Frontal cortex (tissue), 3 donors: ENCODE measurements at regions not wholly inside any gene's neighbourhood (a gene's known extent, or its start where the extent isn't known, plus 50 kb on each side); places are given as distances from the start of the nearest gene placed in this dataset.

Experiments used
- DNase-seq, 2 donors: peaks; one replicate each; pipeline ENCODE4 v3.0.0; 2012; ENCODE audit warnings: low spot score in 2 of 2
- FAIRE-seq: peaks from 2 replicates; lab custom pipeline; 2012; peaks lifted over from hg19 to GRCh38; lab: Jason Lieb, UNC
- donor health status: control.
- donor health status: control.
- donor health status: control.

DNA sequence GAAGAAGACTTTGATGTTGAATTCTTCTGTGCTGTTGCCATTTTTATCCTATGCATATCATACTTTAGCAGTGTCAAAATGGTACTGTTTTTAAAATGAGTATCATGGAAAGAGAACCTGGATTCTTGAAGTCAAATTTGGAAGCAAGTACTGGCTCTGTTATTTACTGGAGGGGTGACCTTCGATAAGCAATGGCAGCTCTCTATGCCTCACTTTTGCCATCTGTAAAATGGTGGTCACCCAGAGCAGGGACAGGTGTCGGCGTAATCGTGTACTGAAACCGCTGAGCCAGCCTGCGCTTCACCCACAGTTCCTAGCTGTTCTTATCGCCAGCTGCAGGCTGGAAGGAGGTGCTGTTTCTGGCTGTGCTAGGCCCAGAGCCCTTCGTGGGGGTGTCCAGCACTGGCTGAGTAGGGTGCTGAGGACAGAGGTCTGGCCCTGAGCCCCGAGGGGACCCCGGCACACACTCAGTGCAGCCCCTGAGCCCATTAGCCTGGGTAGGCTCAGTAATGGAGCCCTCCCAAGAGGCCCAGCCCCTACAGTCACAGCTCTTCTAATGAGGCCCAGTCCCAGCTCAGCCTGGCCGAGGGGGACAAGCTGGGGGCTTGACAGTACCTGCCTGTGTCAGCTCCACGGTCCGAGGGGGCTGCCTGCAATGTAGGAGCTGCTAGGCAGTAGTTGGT is 183.5 kb downstream of the PHETA1 start:
- DNase-seq (no peak), FAIRE-seq (no peak)

DNA sequence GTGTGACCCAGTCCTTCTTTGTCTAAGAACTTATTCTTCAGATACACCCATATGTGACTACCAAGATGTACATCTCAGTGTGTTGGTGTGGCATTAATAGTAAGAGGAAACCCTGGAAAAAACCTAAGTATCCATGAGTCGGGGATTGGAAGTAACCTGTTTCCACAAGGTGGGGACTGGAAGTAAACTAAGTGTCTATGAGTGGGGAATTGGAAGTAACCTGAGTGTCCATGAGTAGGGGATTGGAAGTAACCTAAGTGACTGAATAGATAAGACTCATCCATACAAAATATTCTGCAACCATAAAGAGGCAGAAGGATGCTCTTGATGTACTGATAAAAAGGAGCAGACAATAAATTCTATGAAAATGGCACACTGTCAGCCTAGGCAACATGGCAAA is 184.7 kb downstream of the PHETA1 start:
- FAIRE-seq (no peak), DNase-seq (no peak)

DNA sequence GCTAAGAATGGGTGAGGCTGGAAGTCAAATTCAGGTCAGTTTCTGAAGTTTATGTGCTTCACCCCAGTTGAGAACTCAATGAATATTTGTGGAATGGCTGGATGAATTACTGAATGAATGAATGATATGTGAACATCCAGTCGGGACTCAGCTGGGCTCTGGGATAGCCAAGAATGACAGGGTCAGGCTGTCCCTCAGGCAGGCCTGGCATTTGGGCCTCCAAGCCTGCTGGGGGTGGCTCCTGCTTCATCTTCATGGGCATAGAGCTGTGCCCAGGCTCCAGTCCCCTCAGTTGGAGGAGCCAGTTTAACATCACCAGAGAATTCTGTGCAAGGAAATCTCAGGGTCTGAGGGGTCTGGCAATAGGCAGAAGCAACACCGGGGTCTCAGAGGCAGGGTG is 185.8 kb downstream of the PHETA1 start:
- DNase-seq (no peak), FAIRE-seq (no peak)

DNA sequence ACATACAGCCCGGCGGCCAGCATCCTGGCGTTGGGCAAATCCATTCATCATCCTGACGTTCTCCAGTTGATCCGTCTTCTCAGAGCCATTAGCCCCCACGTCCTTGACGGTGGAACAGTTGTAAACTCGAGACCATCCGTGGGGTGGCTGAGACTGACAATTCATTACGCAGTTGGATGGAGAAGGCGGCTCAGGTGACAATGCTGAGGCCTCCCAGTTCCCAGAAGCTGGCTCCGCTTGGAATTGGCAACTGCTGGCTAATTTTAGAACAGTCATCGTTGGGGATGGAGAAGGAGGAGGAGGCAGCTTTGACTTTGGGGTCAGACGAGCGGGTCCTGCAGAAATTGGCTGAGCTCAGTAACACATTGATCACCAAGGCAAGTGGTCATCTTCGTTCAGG is 186.5 kb downstream of the PHETA1 start:
- no peak for FAIRE-seq
- no peak for DNase-seq

DNA sequence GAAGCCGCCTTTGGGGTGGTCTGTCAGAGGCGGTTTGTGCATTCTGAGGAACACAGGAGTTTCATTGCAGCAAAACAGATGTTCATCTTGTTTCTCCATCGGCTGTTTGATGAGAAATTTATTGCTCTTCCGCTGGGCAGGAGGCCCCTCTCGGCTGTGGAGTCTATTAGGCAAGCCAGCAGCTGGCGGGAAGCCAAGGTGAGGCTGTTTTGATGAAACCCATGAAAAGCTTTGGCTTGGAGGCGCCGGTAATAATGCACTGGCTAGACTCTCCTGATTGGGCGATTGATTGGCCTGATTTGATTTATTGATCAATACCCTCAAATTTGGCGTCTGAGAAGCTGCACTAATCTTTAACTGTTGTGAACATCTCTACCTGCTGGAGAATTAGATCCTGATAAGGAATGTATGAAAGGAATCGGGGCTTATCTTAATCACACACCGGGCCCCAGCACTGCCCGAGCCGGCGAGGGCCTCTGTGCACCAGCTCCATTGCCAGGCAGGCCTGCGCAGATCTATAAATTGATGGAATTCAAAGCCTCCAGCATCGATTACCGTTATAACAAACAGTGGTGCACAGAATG is 187.7 kb downstream of the PHETA1 start:
- no peak for FAIRE-seq

DNA sequence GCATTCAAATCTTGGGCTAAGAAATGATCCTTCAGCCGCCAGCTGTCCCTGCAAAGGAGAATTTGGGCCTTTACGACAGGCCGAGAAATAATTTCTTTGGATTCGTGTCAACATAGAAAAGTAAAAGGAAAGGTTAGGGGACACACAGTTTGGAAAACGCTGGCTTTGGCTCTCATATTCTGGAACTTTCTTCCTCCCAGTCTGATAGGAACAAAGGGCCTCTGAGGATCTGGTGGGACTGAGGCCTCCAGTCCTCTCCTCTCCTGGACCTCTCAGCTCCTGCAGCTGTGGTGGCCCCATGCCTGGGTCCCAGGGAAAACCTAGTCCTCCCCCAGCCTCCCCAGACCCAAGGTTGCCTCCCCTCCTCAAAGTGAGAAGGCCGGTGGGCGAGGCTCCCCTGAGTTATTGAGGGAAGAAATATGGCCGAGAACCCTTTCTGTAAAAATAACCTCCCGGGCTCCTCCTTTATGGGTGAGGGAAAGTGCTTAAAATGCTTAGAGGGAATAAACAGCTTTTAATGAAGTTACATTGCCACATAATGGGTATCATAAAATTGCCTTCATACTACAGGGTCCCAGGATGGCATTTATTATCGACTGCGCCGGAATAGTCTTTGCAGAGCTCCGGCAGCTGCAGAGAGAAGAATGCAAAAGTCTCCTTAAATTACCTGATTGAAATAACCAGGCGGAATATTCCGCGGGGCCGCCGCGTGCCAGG is 188.3 kb downstream of the PHETA1 start:
- no peak for DNase-seq
- FAIRE-seq = no peak

More for the DNA sequence above, 187.7 kb downstream of the PHETA1 start:
- peak in 1 of 2 donors; percentile 35 for DNase-seq

DNA sequence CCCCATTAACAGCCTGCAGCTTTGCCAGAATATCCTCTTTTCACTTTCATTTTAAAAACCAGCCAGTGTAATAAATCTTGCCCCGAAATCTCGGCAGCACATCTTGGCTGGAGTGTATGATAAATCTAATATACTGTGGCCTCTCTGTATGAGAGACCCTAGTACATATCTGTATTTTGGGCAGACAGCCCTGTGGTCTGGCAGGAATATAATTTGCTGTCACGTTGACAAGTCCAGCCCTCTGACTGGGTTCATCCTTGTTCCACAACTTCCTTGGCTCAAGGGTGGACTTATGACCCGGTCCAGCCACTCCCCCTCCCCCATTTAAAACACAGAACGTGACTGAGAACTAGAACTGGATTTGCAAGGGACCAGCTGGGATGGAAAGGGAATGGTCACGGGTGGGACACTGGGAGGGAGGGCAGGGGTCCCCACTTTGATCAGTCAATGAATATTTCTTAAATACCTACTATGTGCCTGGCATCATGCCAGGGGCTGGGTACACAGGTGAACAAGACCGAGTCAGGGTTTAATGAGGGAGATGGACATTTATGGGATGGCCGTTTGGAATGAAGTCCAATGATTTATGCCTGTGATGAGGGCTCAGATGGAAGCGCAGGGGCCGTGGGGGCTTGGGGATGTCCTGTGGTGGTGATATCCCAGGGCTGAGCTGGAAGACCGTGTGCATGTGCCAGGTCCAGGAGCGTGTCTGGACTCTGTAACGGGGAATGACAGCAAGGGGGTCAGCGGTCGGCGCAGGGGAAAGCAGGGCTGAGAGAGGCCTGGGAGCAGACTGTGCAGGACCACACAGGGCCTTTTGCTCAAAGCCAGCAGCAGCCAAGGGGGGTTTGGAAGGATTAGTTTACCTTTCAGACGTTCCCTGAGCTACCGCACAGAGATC is 190.5 kb downstream of the PHETA1 start:
- FAIRE-seq (no peak), DNase-seq (no peak)

DNA sequence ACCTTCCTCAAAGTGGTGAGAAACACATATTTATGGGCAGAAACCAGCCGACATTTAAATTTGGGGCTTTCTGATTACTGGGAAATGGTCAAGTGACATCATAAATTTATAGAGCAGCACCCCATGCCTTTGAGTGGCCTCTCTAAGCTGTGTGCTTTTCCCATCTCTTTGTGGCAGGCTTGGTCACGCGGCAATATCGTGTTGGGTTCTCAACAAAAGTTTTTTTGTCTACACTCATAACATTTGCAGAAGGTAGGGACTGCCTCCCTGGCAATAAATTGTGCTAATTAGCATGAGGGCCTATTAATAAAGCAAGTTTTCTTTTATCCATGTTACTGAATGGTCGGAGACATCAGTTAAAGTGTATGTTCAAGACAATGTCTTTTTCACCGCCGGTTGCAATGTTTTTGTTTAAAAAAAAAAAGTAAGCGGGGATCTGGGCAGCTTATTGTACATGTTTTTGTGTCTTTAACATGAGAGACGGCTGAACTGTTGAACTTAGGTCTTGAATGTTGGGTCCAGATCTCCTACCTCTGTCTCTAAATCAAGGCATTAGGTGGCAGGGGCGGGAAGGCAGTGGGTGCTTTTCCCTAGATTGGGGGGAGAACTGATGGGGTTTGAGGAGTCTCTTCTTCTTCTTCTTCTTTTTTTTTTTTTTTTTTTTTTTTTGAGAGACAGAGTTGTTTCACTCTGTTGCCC is 193.3 kb downstream of the PHETA1 start:
- FAIRE-seq (no peak), DNase-seq (no peak)

DNA sequence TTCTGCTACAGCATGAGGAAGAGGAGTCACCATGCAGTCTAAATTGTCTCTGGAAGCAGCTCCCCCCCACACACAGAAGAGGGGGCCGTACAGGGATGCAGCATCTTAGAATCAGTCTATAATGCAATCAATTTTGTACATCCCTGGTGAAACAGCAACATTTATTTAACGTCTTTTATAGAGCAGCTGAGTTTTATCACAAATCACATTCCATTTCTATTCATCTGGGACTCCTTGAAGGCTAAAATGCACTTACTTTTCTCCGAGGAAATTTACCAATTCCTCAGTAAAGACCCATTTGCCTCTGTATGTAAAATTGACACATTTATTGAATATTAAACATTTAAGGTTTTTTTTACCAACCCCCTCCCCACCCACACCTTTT is 193.9 kb downstream of the PHETA1 start:
- no peak for FAIRE-seq
- no peak for DNase-seq

DNA sequence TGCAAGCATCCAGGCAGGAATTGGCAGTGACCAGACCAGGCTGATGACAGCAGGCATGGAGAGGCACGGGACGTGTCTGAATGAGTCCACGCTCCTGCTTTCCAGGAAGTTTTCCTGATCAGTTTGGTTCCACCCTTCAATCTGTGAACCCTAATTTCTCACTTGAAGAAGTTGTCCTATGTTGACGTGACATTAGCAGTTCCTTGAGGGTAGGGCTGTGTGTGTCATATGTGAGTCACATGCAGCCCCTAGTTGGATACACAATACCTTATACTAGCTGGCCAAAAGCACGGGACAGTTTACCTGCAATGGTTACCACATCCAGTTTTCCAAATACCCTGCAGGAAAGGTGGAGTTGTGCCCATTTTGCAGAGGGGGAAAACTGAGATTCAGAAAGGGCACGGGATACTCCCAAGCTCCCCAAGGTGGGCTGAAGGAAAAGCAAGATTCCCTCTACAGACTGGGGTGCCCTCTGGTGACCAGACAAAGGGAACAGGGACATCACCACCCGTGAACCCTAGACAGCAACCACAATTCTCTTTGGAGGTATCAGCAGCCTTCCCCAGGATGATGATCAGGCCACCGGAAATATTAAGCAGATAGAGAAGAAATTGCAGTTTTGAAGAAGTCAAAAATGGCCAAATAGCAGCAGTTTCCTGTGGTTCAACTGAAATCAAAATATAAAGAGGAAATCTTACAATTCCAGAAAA is 194.5 kb downstream of the PHETA1 start:
- no peak for DNase-seq
- no peak for FAIRE-seq

DNA sequence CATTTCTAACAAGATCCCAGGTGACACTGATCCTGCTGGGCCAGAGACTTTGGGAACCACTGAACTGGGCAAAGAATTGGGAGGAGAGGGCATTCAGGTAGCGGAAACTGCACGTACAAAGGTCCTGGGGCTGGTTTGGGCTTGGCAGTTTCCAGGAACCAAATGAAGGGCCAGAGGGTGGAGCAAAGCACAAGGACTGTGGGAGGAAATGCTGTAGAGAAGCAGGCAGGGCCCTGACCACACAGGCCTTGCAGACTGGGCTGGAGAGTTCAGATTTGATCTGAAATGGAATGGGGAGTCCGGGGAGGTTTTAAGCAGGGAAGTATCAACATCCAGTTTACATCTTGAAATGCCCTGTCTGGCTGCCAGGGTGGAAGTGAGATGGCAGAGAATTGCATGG is 195.1 kb downstream of the PHETA1 start:
- no peak for FAIRE-seq
- no peak for DNase-seq

DNA sequence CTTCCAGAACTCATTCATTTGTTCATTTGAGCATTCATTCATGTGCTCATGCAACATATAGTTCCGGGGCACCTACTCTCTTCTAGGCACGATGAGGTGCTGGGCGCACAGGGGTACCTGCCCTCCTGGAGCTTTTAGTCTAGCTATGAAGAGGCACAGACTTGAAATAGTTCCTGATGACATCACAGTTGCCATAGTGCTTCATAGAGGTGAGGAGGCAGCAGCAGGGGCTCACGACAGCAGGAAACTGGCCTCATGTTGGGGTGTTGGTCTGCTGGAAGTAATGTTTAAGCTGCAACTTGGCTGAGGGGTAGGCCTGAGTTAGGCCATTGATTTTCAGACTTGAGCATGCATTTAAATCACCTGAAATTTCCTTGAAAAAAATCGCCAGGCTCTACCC is 195.5 kb downstream of the PHETA1 start:
- FAIRE-seq (no peak), DNase-seq (no peak)

DNA sequence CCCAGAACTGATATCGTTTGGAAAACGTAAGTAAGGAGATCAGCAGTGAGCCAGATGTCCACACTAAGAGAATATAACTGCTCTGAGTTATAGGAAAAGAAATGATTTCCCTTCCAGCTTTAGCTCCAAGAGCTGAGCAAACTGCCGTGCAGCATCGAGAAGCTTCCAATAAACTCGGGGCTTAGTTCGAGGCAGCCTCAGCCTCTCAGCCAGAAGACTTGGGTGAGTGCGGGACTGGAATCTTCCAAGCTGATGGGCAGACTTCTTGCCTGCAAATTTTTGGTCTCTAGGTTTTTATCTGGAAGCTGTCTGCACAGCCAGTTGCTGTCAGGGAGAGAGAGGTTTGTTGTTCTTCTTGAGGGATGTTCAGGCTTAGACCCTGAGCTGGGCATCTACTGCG is 196.1 kb downstream of the PHETA1 start:
- DNase-seq (no peak), FAIRE-seq (no peak)

DNA sequence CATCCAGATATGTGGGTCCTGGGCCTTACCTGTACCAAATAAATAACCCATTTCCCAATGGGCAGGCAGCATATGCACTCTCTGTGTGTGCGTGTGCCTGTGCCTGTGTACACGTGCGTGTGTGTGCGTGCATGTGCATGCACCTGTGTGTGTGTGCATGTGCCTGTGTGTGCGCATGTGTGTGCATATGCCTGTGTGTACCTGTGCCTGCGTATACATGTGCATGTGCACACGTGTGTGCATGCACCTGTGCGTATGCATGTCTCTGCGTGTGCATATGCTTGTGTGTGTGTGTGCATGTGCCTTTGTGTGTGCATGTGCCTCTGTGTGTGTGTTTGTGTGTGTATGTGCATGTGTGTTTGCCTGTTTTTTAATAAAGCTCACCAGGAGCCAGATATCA is 197.1 kb downstream of the PHETA1 start:
- no peak for FAIRE-seq
- no peak for DNase-seq

DNA sequence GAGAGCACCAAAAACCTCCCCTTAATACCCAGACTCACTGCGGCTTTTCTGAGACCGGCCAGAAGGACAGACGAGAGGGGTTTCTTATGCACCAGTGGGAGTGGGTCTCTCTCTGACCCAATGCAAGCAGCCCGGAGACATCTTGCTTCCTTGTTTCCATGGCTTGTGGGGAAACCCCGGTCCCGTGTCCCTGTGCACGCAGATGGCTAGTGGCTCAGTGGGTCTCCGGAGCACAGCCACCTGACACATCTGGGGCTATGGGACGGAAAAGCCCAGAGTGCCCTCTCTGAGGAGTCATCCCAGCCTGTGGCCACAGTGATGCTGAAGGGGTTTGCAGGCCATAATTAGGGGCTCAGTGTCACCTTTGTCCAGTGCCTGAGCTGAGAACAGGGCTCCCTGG is 197.6 kb downstream of the PHETA1 start:
- FAIRE-seq = no peak
- no peak for DNase-seq

DNA sequence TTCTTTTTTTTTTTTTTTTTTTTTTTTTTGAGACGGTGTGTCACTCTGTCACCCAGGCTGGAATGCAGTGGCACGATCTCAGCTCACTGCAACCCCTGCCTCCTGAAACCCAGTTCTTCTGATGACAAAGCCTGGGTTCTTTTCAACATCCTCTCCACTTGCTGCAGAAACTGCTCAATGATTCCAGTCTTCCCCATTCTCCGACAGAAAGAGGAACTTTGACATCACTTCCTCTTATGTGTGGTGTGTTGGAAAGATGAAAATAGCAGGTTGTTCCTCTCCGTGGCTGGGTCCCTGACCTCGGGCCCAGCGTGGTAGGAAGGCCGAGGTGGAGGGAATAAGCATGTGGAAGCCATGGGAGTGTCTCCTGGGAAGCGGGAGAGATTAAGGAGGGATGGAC is 198.4 kb downstream of the PHETA1 start:
- no peak for FAIRE-seq
- DNase-seq = no peak

DNA sequence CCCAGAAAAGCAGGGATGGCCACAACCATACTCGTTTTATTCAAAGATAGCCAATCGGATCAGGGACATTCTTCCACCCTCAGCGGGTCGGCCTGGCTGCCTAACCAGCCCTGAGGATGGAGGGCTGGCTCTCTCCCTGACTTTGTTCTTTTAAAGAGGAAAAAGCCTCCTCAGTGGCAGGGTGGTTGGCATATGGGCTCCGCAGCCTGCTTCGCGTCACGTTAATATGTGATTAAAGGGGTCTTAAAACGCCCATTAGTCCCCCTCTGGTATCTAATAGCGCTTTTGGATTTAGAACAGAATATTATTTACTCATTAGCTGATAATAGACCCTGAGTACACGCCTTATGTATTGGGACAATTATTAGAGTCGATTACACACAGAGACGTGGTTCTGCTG is 199.4 kb downstream of the PHETA1 start:
- FAIRE-seq = no peak
- no peak for DNase-seq

DNA sequence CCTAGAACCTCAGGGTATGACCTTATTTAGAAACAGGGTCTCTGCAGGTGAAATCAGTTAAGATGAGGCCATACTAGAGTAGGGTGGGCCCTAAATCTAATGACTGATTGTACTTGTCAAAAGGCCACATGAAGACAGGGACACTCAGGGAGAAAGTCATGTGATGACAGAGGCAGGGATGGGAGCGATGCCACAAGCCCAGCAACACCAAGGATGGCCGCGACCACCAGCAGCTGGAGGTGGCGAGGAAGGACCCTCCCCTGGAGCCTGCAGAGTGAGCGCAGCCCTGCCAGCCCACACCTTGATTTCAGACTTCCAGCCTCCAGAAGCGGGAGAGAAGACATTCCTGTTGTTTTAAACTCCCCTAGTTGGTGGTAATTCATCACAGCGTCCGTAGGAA is 199.9 kb downstream of the PHETA1 start:
- no peak for FAIRE-seq
- DNase-seq = no peak
